ENCODE measurements at regions not wholly inside any gene's neighbourhood (a gene's known extent, or its start where the extent isn't known, plus 50 kb on each side); places are given as distances from the start of the nearest gene placed in this dataset.

DNA sequence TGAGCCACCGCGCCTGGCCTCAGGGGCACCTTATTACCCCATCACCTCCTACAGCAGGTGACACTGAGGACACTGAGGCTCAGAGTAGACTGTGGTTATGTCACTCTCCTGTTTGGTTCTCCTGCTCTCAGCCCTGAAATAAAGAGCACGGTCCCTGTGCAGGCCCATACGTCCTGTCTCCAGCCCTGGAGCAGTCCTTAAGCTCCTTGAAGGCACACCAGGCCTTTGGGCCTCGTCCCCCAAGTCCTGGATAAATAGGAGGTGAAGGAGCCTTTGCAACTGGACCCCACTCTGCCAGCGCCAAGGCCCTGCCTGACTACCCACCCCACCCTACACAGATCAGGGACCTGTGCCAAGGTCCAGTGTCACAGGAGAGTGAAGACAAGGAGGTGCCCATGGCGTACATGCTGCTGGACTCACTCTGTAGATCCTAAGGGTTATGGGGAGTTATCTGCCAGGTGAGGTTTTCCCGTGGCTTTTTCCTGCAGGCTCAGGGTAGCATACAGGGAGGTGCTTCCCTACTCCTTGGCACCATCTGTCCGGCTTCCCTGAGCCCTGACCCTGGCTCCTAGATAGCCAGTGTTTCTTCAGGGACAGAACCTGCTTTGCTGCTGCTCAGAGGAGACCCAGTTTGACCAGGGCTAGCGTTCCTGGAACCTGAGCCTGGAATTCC, 253.2 kb downstream of the SEC14L1 start:
- DNase-seq (ENCODE audit: low read depth in 2 of 2): no peak

DNA sequence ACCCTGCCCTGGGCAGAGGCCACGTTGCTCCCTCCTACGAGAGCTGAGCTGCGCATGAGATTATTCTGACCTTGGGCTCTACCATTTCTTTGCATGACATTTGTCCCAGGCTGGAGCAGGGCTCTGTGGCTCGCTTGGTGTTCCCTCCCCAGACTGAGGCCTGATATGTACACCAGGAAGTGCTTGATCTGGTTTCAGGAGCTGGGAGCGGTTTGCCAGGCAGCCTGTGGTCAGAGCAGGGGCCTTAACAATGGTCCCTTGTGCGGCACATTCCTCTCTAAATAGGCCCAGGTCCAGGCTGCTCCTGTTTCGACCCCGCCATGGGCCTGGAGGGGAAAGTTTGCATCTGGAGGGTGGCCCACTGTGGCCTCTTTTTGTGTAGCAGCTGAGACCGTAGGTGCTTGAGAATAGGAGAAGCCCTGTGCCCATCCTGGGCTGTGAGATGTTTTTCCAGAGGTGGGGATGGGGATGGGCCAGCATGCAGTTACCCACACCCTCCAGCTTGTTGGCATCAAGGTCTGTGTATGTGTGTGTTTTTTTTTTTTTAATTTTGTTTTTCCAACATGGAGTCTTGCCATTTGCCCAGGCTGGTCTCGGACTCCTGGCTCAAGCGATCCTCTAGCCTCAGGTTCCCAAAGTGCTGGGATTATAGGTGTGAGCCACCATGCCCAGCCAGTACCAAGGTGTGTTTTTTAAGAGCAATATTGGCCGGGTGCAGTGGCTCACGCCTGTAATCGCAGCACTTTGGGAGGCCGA, 253.9 kb downstream of the SEC14L1 start:
- no peak for DNase-seq (ENCODE audit: low read depth in 2 of 2)

DNA sequence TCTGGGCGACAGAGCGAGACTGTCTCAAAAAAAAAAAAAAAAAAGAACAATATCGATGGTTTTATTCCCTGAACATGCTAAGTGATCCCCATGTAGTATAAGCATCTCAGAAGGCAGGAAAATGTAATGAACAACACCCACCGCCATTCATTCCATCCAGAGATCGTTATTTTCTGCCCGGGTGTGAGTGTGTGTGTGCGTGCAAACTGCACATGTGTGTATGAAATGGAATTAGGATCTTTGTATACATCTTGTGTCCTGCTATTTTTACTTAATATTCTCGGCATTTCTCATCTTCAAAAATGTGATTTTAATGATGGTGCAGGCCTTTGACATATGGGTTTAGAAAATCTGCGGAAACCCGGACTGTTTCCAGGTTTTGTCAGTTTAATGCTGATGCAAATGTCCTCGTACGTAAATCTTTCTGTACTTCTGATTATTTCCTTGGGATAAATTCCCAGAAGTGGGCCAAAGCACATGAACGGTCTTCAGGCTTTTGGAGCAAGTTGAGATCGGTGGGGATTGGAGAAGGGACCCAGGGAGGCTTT, 254.8 kb downstream of the SEC14L1 start:
- DNase-seq (ENCODE audit: low read depth in 2 of 2): peak in 1 of 2 experiments; percentile 66

DNA sequence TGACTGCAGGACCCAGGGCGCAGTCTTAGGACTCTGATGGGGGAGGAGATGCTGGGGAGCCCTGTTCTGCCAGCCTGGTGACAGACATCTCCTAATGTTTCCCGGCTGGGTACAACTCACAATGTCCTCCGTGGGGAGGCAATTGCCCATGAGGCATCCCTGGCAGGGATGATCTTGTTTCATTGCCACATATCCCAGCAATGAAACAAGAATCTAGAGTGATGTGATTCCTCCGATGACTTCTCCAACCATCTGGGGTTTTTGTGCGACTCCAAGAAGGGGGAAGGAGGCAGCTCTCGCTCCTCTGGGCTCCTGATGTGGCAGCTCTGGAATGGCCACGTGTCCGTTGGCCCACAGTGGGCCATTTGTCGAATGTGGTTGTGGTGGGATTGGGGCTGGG, 255.8 kb downstream of the SEC14L1 start:
- DNase-seq (ENCODE audit: low read depth in 2 of 2): no peak

DNA sequence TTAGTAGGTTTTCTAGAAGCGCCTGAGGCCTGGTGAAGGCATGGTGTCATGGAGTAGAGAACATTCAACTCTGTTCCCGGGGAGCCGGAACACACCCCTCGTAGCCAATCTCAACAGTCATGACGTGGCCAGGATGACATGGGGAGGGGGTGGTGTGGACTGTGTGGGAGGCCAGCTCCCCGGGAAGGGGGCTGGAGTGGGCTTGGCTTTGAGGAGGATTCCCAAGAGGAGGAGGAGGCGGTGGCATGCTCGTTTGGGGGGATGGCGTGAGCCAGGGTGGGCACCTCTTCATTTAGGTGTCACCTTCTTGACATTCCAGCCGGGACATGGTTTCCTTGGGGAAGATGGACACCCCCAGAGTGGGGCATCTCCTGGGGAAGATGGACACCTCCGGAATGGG, 257.5 kb downstream of the SEC14L1 start:
- DNase-seq (ENCODE audit: low read depth in 2 of 2): no peak

DNA sequence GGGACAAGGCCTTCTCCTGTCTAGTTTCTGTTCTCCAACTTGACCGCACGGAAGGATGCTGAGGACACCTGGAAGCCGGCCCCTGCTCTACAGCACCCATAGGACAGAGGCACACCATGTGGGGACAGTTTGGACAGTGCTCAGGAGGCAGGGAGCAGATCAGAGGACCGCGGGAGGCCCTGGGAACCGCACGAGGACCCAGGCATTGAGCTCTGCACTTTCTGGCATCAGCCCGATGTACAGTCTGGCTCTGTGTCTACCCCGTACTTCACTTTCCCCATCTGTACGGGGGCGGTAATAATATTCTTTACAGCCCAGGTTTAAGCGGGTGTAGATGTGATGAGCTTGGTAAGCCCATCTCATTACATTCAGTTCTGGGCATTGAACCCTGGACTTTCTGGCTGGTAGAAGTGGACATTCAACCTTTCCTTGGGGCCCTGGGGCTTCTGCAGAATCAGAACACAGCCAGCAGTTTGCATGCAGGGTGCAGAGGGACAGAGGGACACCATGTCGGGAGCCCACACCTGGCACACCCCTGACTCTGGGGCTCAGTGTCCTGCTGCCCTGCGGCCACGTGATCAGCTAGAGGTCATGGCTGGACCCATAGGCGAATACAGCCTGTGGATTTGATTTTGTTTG, 258.7 kb downstream of the SEC14L1 start:
- no peak for DNase-seq (ENCODE audit: low read depth in 2 of 2)

DNA sequence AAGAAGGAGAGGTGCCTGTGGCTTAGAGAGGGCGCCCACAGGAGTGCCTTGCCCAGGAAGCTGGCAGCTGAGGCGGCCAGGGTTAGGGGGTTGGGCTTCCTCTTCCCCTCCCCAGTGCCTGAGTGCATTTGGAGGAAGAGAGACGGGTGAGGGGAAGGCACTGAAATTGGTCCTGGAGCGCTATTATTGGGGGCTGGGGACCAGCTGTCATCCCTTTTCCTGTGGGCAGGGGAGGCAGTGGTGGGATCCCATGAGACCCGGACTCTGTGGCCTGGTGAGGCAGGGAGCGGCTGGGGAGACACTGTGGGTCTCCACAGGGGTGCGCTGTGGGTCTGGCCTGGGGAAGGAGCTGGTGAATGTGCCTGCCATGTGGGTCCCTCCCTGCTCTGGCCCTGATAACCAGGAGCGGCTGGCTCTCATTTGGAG, 259.7 kb downstream of the SEC14L1 start:
- DNase-seq (ENCODE audit: low read depth in 2 of 2): no peak

DNA sequence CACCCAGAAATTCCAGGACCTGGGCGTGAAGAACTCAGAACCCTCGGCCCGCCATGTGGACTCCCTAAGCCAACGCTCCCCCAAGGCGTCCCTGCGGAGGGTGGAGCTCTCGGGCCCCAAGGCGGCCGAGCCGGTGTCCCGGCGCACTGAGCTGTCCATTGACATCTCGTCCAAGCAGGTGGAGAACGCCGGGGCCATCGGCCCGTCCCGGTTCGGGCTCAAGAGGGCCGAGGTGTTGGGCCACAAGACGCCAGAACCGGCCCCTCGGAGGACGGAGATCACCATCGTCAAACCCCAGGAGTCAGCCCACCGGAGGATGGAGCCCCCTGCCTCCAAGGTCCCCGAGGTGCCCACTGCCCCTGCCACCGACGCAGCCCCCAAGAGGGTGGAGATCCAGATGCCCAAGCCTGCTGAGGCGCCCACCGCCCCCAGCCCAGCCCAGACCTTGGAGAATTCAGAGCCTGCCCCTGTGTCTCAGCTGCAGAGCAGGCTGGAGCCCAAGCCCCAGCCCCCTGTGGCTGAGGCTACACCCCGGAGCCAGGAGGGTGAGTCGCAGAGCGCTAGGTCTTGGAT, 261.5 kb downstream of the SEC14L1 start:
- no peak for DNase-seq (ENCODE audit: low read depth in 2 of 2)

DNA sequence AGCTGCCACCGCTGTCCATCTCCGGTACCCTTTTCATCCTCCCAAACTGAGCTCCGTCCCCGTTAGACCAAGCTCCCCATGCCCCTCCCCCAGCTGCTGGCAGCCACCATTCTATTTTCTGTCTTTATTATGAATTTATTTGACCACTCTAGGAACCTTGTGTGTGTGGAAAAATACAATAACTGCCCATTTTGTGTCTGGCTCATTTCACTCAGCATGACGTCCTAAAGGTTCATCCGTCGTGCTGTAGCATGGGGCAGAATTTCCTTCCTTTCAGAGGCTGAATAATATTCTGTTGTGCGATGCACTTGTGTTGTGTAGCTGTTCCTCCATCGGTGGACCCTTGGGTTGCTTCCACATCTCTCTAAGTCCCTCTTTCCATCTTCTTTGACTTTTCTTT, 263.1 kb downstream of the SEC14L1 start:
- no peak for DNase-seq (ENCODE audit: low read depth in 2 of 2)

DNA sequence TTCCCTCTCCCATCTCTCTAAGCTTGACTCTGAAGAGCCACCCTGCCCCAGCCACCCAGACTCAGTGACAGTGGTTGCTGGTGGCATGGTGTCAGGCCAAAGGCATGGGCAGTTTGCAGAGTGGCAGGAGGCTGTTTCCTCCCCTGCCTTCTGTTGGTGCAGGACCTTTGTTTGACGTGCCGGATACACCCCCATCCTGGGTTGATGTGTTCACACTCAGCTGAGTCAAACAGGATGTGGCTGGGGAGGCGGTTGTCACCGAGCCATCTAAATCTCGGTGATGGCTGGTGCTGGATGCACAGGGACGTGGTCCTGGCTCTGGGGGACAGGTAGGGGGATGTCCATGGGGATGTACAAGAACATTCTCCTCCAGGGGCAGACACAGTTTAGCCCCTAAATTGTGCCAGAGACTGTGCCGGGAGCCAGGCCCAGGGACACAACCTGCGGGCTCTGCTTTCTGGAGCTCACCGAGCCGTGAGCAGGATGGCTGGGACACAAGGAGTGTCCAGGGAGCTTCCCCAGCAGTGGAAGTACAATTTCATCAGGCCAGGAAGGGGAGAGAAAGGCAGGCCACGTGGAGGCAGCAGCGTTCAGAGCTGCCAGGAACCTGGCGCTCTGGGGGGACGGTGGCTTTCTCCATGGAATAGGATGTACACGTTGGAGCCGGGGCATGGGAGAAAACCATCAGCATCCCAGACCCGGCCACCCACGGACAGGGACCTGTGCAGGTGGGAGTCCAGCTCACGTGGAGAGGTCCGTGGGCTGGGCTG, 264.2 kb downstream of the SEC14L1 start:
- DNase-seq (ENCODE audit: low read depth in 2 of 2): no peak

DNA sequence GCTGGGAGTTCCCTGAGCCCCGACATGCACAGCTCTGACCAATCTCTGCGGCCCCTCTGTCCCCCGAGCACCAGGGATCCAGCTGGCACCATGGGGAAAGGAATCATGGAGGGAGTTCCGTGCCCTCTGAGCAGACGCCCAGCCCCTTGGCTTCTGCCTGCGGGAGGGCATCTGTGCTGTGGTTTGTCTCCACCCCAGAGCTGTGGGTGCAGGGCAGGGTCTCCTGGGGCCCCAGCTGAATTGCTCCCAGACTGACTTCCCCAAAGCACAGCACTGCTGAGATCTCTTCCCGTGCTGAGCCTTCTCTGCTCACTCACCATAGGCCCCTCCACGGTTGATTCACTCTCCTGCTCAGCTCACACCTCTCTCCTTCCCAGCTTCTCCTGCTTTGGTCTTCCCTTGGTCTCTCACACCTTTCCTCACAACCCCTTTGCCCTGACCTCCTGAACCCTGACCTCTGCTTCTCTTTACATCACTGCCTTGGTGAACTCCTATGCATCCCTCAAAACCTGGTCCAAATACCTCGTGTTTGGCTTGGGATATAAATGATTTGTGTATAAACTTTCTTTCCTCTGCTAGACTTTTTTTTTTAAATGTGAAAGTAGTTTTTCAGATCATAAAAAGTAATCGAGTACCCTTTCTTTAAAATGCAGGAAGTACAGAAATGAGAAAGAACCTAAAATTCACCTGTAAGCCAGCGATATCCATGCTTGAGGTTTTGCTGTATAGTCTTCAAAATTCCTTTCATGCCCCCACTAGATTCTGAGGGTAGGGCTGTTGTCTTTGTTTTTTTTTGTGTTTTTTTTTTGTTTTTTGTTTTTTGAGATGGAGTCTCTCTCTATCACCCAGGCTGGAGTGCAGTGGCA, 265.3 kb downstream of the SEC14L1 start:
- no peak for DNase-seq (ENCODE audit: low read depth in 2 of 2)

DNA sequence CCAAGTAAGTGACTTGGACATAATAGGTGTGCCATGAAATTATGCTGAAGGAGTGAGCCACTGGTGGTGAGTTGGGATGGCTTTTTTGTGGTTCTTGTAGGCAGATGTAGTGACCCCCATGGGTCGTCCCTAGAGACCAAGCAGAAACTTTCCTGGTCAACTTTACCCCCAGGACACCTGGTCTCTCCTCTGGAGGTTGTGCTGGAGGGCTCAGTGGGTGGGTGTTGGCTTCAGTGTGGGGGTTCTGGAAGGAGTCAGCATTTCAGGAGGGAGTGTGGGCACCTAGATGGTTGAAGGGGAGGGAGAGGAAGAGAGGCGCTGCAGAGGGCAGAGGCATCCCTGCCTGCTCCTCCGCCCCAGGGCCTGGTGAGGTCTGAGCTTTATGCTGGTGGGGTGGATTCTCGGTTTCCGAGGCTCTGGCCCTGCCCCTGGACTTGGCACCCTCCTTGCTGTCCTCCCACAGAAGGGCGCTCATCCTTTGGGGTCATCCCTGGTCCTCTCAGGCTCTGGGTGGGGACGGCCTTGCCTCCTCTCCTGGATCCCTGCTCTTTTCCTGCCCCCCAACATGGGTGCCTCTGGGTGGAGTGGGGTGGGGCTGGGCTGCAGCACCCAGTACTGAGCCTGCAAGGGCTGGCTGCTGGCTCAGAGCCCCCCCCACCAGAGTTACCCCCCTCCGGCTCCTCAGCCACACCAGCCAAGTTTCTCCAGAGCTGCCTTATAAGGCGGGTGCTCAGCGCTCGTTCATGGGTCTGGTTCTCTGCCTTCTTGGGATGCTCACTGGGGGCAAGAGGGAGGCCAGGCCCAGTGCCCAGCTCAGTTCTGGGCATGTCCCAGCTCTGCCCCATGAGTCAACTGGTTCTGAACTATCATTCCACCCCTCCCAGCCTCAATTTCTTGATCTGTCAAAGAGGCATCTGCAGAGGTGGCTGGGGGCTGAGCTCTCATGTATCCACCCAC, 266.8 kb downstream of the SEC14L1 start:
- DNase-seq (ENCODE audit: low read depth in 2 of 2): no peak

DNA sequence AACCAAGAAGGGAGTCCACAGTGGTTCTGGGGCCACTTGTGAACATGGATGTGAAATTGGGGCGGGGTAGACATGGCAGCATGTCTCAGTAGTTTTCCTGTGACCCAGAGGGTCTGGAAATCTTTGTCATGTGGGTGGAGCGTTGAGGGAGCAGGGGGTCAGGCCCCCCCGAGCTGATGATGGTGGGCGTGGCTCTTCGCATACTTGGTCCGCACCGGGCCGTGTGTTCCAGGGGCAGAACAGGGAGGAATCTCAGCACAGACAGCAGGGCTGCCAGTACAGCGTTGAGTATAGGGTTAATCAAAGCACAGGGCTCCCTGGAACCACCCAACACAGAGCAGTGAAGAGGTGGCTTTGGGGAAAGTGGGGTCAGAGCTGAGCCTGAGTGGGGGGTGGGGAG, 267.5 kb downstream of the SEC14L1 start:
- DNase-seq (ENCODE audit: low read depth in 2 of 2): no peak

DNA sequence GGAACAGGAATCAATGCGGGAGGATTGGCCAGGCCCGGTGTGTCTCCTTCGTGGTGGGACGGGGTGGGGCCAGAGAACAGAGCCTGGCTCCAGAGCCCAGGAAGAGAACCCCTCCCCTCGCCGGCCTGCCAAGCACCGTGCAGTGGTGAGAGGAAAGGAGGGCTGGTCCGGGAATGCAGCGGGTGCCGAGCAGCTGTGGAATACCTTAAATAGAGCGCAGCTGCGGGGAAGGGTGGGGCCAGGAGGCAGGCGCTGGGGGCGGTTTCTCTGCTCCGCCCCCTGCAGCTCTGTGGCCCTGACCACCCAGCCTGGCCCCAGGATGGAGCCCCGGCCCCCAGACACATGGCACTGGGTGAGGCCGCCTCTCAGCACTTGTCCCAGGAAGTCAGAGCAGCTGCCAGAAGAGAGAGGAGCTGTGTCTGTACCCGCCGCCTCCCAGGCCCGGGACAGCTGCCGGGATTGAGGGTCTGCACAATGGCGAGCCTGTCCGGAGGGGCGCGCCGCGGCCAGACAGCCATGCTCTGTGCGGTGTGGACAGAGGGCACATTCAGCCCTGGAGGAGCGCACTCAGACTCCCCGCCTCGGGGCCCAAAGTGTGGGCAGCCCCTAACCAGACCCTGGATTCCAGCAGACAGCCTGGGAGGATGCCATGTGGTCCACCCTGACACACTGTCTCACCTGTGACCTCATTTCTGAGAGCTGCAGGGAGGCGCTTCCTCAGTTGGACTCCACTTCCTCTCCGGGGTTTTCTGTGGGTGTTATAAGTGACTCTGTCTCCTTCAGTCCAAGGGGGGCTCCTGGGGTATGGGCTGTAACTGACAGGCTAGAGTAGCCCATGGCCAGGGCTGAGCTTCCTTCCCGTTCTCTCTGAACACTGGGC, 268.8 kb downstream of the SEC14L1 start:
- DNase-seq (ENCODE audit: low read depth in 2 of 2): no peak

DNA sequence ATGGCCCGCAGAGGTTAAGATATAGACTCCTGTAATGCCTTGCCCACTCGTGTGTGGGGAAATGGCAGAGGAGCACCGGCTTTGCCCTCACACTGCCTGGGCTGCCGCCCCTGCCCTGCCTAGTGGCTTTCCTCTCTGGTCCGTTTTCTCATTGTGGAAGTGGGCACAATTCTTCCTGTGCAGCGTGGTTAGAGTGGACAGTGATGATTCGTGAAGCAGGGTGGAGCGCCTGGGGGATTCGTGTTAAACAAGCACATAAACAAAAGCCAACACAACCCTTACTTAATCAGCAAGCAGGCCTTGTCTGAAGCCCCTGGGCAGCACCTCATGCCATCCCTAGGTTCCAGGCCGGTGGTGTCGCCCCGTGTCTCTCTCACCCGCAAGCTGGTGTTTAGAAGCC, 269.7 kb downstream of the SEC14L1 start:
- DNase-seq (ENCODE audit: low read depth in 2 of 2): no peak

DNA sequence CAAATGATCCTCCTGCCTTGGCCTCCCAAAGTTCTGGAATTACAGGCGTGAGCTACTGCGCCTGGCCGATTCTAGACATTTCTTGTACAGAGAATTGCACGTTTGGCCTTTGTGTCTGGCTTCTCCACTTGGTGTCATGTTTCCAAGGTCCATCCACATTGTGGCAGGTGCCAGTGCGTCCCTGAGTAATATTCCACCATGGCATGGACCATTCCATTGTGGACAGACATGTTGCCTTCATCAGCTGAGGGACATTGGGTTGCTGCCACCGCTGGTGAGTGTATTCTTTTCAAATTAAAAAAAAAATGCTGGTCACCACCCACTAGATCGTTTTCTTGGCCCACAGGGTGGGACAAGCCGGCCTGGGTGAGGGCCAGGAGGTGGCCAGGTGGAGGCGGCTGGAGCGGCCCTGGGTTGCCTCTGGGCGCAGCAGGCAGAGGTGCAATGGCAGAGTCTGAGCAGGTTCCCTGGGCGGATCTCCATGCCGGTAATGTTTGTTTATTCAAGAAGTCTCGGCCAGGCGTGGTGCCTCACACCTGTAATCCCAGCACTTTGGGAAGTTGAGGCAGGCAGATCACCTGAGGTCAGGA, 274.1 kb downstream of the SEC14L1 start:
- no peak for DNase-seq (ENCODE audit: low read depth in 2 of 2)

DNA sequence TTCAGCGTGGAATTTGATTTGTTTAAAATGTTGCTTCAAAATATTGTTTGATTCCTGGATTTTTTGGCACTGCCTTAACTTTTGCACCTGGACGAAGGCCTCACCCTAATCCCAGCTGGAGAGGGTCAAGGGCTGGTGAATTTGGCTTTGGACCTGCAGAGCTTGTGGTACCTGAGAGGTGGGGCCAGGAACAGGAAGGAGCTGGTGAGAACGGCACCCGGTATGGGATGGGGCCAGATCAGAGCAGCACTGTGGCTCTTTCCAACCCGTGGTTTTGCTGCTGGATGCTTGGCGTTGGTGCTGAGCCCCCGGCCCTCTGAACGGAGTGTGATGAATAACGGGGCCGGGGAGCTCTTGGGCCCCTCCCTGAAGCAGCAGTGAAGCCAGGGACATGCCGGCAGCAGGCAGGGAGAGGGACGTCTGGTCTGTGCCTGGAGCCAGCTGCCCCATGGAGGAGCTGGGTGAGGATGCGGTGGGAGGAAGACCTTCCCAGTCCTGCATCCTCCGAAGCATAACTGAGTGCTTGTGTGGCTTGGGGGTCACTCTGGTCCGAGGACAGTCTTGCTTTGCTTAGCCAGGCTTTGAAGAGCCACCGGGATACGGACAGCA, 275.4 kb downstream of the SEC14L1 start:
- DNase-seq (ENCODE audit: low read depth in 2 of 2): no peak

DNA sequence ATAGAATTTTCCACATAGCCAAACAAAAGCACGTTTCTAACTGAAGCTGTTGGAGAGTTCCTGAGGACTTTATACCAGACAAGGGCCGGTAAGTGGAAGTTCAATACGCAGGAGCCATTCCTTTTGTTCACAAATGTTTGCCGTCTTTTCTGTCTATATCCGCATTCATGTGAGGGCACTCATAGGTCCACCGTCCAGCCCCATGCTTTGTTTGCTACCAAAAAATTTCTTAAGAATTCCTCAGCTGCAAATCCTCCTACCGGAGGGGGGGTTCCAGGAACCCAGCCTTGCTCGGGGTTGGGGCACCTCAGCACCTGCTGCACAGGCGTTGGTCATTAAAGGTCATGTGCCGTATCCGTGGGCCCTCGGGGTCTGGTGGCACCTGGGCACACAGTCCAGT, 276.8 kb downstream of the SEC14L1 start:
- no peak for DNase-seq (ENCODE audit: low read depth in 2 of 2)

Data from fibroblast of skin of left biceps (primary cell).